Panc1 (cell line): ENCODE measurements at regions not wholly inside any gene's neighbourhood (a gene's known extent, or its start where the extent isn't known, plus 50 kb on each side); places are given as distances from the start of the nearest gene placed in this dataset.

Experiments
- ATAC-seq: fragments of 200-7000 bp; cut with Tn5 transposase; 2 replicates; pipeline ENCODE4 v1.9.1; 2020; ENCODE audit warnings: mild to moderate bottlenecking, moderate library complexity
- BruUV-seq: library from RNA; stranded (reverse); fragments of 400-500 nt; replicated peaks from 2 replicates; lab custom pipeline; 2021; lab: Mats Ljungman, UMichigan
- CTCF ChIA-PET: fragments of 300-600 bp; sonication (Branson Sonifier 250); formaldehyde crosslinking; loops from one replicate; lab custom pipeline; 2022; ENCODE audit warnings: antibody characterized with exemption; lab: Charles Lee
- POLR2A ChIA-PET: fragments of 300-600 bp; sonication (Branson Sonifier 250); formaldehyde crosslinking; loops from one replicate; lab custom pipeline; 2022; ENCODE audit warnings: antibody characterized with exemption; lab: Charles Lee
- DNase-seq: peaks from one replicate; pipeline ENCODE4 v3.0.0-alpha.2; 2010; ENCODE audit warnings: low read depth, low spot score
- H3K27ac ChIP-seq: 2 replicates; pipeline ENCODE4 v1.5.1; 2011; ENCODE audit warnings: mild to moderate bottlenecking, low read length, inconsistent platforms
- H3K27me3 ChIP-seq: fragments of 200-500 bp; sonication (Bioruptor generic); 2 replicates; pipeline ENCODE4 v1.6.0; 2014; ENCODE audit warnings: low read length, inconsistent platforms; ENCODE audit not compliant: control insufficient read depth, insufficient read depth
- H3K36me3 ChIP-seq: fragments of 200-500 bp; sonication (Bioruptor generic); 2 replicates; pipeline ENCODE4 v1.5.1; 2014; ENCODE audit warnings: inconsistent platforms, mild to moderate bottlenecking, low read length, moderate library complexity; ENCODE audit not compliant: control insufficient read depth, insufficient read depth
- H3K4me1 ChIP-seq: 2 replicates; pipeline ENCODE4 v1.5.1; 2011; ENCODE audit warnings: inconsistent platforms, mild to moderate bottlenecking, low read length, moderate library complexity; ENCODE audit not compliant: control insufficient read depth, insufficient read depth
- H3K4me3 ChIP-seq, 2 experiments: 2 replicates each; pipeline ENCODE4 v1.5.1; 2011 to 2012; ENCODE audit warnings: low read depth in 2 of 2, low read length in 2 of 2, mild to moderate bottlenecking in 2 of 2, inconsistent platforms in 1 of 2, moderate library complexity in 1 of 2
- H3K9me3 ChIP-seq: fragments of 200-500 bp; sonication (Bioruptor generic); 2 replicates; pipeline ENCODE4 v1.5.1; 2014; ENCODE audit warnings: low read depth, mild to moderate bottlenecking, inconsistent platforms, low read length, moderate library complexity; ENCODE audit not compliant: control insufficient read depth, insufficient read depth
- CTCF ChIP-seq: fragments of 450-650 bp; IDR thresholded peaks from 2 replicates; pipeline ENCODE4 v1.5.1; 2017; ENCODE audit warnings: mild to moderate bottlenecking
- POLR2AphosphoS5 ChIP-seq: IDR thresholded peaks from 2 replicates; pipeline ENCODE4 v1.6.1; 2012; ENCODE audit warnings: mild to moderate bottlenecking, low read depth, low read length, moderate library complexity
- REST ChIP-seq, 2 experiments: IDR thresholded peaks; 2 replicates each; pipeline ENCODE4 v1.6.1; 2011 to 2012; ENCODE audit warnings: low read depth in 2 of 2, control low read depth in 1 of 2, low read length in 1 of 2, mild to moderate bottlenecking in 1 of 2, moderate library complexity in 1 of 2; ENCODE audit not compliant: insufficient read depth in 1 of 2
- SIN3A ChIP-seq: IDR thresholded peaks from 2 replicates; pipeline ENCODE4 v1.6.1; 2012; ENCODE audit warnings: low read depth, mild to moderate bottlenecking, low read length, moderate library complexity, borderline replicate concordance; ENCODE audit not compliant: insufficient read depth
- TCF7L2 ChIP-seq: IDR thresholded peaks from 2 replicates; pipeline ENCODE4 v1.6.1; 2011; ENCODE audit warnings: mild to moderate bottlenecking, low read depth, low read length, inconsistent platforms
- in situ Hi-C: cut with HindIII; loops from 2 replicates; pipeline ENCODE4 v1.10.0; 2016; ENCODE audit warnings: low sequenced_read_pairs, low pct_unique_long_range_greater_than_20kb
- intact Hi-C: fragments of 100-400 bp; cut with micrococcal nuclease; formaldehyde crosslinking; loops from one replicate; pipeline ENCODE4 v1.10.0; 2022; ENCODE audit not compliant: unreplicated experiment

- BruUV-seq = no TSS peak
- POLR2A ChIA-PET = no interaction called here
- Histone ChIP-seq H3K27ac (no peak overlapping the region), H3K4me1 (no peaks in the 10 kb centered on the region), H3K36me3 (no peaks in the 10 kb centered on the region), H3K9me3 (no peaks in the 10 kb centered on the region), H3K4me3 (no peak overlapping the region), H3K27me3 (no peaks in the 10 kb centered on the region)
- in situ Hi-C loops = no loop called here
- DNase-seq (no peak), ATAC-seq (no peak)
- CTCF ChIA-PET = no interaction called here
- intact Hi-C loops = no loop called here
- TF ChIP-seq SIN3A = no peak
These were observed 226.1 kb downstream of the IRX2 start for GRCh38 chr5:2525351-2525750.

- intact Hi-C loops (no loop called here), in situ Hi-C loops (no loop called here)
- POLR2A ChIA-PET = no interaction called here
- BruUV-seq = no TSS peak
- TF ChIP-seq POLR2AphosphoS5 (no peak), REST (IDR thresholded peaks at IDR 0.05; ENCODE audit: insufficient read depth in 1 of 2, low read depth in 2 of 2, low read length in 1 of 2) (no peak), TCF7L2 (no peak), CTCF (no peak), SIN3A (no peak)
- no peak overlapping the region for H3K4me3 ChIP-seq
- ATAC-seq (no peak), DNase-seq (no peak)
- H3K4me1 ChIP-seq = no peaks in the 10 kb centered on the region
- no peak overlapping the region for H3K27ac ChIP-seq
- no peaks in the 10 kb centered on the region; the same call in 1 of the 2 replicates for H3K27me3 ChIP-seq
- H3K36me3 ChIP-seq = no peaks in the 10 kb centered on the region
- H3K9me3 ChIP-seq = no peaks in the 10 kb centered on the region
- CTCF ChIA-PET = no interaction called here
These were observed 226.9 kb downstream of the IRX2 start for GRCh38 chr5:2524620-2525019.

GRCh38 chr5:2523180-2523579 is 228.3 kb downstream of the IRX2 start:
- TF ChIP-seq REST (IDR thresholded peaks at IDR 0.05; ENCODE audit: insufficient read depth in 1 of 2, low read depth in 2 of 2, low read length in 1 of 2) (no peak), POLR2AphosphoS5 (no peak), CTCF (no peak), TCF7L2 (no peak), SIN3A (no peak)
- intact Hi-C loops (no loop called here), in situ Hi-C loops (no loop called here)

More at GRCh38 chr5:2523180-2523579, 228.3 kb downstream of the IRX2 start:
- CTCF ChIA-PET = no interaction called here
- ATAC-seq = no peak
- no peak for DNase-seq
- Histone ChIP-seq H3K27ac (no peak overlapping the region), H3K9me3 (no peaks in the 10 kb centered on the region), H3K4me3 (no peak overlapping the region), H3K36me3 (no peaks in the 10 kb centered on the region), H3K4me1 (no peaks in the 10 kb centered on the region), H3K27me3 (no peaks in the 10 kb centered on the region; the same call in 1 of the 2 replicates)
- POLR2A ChIA-PET = no interaction called here
- no TSS peak for BruUV-seq
